Suppressor macrophage treated with lipopolysaccharide for 1 hour (primary cell): ENCODE measurements at regions not wholly inside any gene's neighbourhood (a gene's known extent, or its start where the extent isn't known, plus 50 kb on each side); places are given as distances from the start of the nearest gene placed in this dataset.
"Not testable (repeated sequence)": the region's sequence is repeated elsewhere in the genome, so short reads cannot be mapped to it uniquely, and the experiment has no call there.

Experiments used
- DNase-seq, 3 donors: peaks; one replicate each; pipeline ENCODE4 v3.0.0-alpha.2; 2020 to 2022

DNA sequence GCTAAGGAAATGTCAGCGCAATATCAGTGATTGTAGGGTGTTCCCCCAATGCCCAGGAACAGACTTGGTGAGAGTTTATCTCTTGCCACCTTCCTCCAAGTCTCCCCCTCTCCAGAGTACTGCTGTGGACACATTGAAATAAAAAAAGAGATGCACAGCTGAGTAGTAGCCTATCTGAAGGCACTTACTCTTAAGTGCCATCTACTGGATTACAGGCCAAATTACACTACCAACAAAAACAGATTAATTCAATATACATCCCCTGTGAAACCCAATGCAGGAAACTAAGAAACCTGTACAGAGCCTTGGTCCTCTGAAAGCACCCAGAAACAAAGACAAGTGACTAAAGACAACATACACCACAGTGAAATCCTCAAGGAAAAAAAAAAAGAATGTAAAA, 460.3 kb downstream of the ZIC3 start:
- peak in 1 of 3 donors; percentile 2 for DNase-seq

DNA sequence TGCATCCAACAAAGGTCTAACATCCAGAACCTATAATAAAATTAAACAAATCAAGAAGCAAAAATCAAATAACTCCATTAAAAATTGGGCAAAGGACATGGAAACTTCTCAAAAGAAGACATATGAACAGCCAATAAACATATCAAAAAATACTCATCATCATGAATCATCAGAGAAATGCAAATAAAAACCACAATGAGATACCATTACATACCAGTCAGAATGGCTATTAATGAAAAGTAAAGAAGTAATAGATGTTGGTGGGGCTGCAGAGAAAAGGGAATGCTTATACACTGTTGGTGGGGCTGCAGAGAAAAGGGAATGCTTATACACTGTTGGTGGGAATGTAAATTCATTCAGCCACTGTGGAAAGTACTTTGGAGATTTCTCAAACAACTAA, 465.8 kb downstream of the ZIC3 start:
- no peak for DNase-seq

DNA sequence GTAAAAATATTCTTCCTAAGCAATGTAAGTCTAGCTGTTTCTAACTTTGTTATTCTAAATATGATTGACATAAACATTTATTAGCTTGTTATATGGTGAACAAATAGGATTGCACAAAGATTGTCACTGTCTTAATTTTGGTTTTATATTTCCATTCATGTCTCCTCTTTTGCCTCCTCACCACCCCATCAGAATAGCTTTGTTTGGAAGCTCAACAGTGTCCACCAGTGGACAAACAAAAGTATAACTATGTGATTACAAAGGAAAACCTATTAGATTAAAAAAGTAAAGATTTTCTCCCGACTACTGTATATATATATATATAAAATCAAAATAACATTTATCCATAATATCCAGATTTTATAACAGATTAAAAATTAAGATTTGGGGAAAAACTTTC, 468.2 kb downstream of the ZIC3 start:
- DNase-seq, result no peak

DNA sequence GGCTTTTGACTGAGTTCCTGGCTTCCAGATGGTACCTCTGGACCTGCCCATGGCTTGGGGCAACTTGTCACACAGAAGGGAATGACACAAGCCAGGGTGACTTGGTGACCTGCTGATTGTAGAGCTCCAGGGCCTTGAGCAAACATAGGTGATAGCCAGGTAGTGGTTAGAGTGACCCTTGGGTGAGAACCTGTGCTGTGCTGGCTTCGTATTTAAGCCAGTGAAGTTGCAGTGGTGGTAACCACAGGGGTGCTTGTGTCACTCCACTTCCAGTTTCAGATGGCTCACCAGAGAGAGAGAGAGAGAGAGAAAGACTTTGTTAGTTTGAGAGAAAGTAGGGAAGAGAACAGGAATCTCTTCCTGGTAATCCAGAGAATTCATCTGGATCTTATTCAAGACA, 471.6 kb downstream of the ZIC3 start:
- no peak for DNase-seq

DNA sequence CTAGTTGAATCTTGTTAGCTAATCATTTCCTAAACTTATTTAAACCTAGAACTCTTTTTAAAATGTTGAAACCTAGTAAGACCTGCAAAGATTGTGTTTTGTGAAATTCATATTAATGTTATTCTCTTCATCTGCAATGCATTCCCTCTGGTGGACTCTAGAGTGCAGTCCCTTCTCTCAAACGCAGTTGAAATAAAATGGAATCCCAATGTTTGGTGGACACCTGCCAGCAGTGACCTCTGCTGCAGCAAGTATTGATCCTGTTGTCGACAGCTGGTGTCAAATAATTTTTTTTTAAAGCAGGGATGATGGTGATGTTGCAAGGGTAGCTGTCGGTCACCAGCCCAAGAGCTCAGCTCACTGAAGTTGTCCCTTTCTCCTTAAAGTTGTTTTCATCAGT, 492.0 kb downstream of the ZIC3 start:
- no peak for DNase-seq

DNA sequence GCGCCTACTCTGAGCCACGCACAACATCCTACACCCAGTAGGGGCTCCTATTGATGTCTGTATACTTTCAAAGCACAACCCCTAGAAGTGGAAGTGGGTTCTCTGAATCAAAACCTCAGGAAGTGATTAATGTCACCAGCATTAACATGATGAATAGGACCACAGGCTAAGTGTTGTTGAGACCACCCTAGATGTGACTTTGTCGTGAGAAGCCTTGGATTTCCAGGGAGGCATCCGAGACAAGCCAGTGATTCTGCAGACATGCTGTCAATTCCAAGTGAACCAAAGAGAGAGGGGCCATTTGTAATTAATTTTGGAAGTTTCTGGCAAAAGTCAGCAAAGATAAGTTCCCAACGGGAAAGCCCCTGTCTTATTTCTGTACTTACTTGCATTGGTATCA, 493.0 kb downstream of the ZIC3 start:
- DNase-seq, result no peak

DNA sequence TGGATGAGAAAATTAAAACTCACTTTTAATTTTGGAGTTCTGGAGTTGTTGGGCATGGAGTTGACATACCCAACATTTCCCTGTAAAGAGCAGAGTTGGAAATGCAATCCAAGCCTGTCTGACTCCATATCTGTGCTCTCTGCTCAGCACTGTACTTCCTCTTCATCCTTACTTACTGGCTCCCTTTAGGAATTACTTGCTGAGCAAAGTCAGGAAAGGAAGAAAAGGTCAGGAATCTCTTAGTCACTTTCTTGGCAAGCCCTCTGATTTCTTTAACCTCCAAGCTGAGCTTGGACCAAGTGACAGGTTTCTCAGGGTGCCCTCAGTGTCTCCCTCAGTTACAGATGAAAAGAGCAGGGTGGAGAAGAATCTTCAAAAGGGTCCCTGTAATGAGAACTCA, 501.5 kb downstream of the ZIC3 start:
- DNase-seq, result no peak

DNA sequence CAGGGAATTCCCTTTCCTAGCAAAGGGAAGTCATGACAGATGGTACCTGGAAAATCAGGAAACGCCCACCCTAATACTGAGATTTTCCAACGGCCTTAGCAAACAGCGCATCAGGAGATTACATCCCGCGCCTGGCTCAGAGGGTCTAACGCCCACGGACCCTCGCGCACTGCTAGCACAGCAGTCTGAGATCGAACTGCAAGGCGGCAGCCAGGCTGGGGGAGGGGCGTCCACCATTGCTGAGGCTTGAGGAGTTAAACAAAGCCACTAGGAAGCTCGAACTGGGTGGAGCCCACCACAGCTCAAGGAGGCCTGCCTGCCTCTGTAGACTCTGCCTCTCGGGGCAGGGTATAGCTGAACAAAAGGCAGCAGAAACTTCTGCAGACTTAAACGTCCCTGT, 507.7 kb downstream of the ZIC3 start:
- no peak for DNase-seq

DNA sequence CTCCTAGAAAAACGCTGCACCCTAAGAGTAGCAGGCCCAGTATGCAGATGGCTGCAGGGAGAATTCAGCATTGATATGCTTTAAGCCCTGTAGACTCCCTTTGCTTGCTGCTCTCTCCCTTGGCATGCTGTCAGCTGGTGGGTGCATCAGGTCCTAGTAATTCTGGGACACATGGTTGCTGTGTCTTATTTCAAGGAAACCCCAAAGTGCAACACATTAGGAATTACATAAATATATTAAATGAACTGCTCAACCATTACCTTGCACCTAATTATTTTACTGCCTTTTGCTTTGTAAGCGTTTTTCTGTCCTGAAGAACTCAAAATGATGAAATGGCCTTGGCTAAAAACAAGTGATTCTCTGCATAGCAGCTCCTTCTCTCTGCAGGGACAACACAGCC, 516.3 kb downstream of the ZIC3 start:
- DNase-seq, result no peak

DNA sequence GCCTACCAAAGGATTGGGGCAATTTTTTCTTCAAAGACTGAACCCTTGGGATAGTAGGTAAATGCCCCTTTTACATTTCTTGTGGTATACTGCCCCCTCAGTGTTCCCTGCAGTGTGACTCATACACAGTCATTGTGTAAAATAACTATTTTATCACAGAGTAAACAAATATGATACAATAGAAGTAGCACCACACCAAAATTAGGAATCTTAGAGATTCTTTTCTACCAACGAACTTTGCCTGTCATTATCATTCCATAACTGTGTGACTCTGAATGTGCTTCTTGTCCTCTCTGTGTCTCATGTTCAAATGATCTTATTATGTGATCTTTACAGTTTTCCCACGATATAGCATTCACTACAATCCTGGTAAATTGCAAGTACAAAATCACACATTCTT, 517.0 kb downstream of the ZIC3 start:
- no peak for DNase-seq

DNA sequence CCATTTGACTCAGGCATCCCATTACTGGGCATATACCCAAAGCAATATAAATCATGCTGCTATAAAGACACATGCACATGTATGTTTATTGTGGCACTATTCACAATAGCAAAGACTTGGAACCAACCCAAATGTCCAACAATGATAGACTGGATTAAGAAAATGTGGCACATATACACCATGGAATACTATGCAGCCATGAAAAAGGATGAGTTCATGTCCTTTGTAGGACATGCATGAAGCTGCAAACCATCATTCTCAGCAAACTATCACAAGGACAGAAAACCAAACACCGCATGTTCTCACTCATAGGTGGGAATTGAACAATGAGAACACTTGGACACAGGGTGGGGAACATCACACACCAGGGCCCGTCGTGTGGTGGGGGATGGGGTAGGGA, 545.0 kb downstream of the ZIC3 start:
- DNase-seq, result not testable (repeated sequence)

DNA sequence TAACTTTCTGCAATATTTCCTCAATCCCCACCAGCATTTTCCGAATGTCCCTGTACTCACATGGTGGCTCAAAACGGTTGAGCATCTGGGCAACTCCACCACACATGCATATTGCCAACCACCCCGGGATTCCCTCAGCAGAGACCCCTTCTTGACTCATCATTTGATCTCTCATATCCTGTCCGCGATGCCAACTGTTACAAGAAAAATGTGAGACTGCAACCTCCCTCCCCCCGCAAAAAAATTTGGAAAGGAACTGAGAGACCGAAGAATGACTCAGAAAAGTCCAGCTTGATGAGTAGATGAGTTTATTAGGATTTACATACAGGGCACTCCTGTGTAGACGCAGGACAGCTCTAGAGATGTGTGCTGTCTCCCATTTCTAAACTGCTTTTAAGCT, 561.4 kb downstream of the ZIC3 start:
- no peak for DNase-seq

DNA sequence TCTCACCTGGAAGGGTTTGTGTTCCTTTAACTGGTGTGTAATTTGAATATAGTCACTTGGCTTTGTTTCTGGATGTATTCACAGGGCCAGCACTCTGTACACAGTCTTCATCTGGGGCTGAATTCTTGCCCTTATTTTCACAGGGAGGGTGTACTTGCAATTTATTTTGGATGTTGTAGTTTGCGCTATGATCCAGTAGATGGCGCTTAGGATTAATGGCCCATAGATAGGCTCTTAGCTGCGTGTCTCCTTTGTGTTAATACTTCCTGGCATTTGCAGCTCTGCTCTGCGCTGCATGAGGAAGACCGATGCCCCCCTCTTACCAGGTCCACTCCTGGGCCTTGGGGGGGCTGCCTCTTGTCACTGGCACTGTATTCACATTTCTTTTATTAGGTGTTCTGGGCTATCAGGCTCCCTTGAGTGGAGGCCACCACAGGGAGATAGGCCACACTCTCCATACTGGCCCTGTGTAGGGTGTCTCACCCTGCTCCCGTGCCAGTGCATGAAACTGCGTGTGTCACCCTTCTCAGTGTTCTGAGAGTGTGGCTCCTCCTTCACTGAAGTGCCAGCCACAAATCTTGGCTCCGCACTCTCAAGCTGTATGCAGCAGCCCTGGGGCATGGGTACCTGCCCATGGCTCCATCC, 562.2 kb downstream of the ZIC3 start:
- peak; percentile 18 to 35 (median 29) for DNase-seq

DNA sequence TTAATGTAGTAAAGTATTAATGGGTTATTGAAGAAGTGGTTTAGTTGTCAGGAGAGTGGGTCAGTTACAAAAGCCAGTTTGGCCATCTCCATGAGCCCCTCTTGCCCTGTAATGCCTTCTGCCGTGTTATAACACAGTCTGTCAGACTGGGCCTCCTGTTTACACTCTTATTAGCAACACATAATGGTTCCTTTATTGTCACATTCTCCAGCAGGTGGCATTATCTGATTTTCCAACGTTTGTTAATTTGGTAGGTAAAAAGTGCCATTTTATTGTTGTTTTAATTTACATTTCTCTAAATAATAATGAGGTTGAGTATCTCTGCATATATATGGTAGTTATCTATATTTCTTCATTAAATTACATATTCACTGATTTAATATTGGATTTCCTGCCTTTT, 560.8 kb downstream of the FGF13 start:
- DNase-seq, result peak in 1 of 3 donors; percentile 0

DNA sequence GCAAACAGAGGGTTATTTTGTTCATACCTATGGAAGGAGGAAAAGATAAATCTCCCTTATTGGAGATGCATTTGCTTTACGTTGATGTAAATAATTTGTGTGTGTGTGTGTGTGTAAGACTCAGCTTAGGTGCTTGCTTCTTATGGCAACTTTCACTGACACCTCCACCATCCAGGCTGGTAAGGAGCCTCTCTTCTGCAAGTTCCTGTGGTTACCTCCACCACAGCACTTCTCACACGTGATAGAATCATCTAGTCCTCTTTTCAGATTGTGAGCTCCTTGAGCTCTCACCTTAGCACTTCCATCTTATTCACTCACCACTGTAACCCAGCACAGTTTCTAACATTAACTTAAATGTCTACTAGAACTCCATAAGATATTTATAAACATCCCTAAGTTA, 553.7 kb downstream of the FGF13 start:
- no peak for DNase-seq

DNA sequence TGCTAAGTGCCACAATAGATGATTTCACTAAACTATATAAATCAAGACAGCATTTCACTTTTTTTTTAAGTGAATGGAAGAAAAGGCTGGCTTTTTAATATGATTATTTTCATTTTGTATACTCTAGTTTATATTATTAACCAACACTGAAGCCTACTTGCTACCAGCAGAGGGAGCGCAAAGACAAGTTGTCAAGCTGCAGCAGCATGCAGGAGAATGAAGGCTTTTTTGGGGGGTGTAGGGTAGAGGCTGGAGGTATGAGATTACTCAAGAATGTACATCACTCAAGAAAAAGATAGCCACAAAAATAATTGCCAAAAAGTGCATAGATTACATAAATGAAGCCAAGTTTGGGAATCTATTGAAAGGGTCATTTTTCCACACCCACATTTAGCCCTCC, 519.5 kb downstream of the FGF13 start:
- peak in 1 of 3 donors; percentile 1 for DNase-seq

DNA sequence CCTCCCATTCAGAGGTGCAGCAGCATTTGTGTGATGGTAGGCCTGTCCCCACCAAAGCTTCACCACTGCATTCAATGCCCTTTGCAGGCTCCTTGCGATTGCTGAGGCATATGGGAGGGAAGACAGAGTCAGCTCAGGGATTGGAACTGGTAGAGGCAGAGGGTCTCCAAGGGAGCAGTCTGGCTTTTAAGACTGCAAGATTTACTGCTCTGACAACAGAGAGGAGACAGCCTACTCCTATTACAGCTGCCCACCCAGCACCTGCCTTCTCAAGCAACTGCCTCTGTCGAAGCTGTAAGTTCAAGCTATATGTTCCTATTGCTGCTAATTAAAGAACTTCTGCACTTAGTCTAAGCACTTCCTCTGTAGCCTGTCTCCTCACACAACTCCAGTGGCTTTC, 481.8 kb downstream of the FGF13 start:
- DNase-seq, result no peak

DNA sequence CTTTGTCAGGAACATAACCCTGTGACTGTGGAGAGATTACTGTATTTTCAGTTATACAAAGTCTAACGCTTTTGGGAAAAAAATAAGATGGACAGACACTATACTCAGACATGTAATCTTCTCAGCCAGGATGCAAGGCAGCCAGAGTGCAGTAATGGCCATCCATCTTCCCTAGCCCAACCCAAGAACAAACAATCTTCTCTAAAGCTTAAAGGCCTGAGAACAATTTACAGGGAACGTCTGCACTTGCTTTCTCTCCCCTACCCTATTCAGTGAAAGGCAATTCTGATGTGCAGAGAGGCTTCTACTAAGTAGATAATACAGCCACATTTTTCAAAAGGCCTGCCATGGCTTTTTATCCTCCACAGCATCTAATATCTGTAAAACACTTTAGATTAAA, 471.3 kb downstream of the FGF13 start:
- no peak for DNase-seq

DNA sequence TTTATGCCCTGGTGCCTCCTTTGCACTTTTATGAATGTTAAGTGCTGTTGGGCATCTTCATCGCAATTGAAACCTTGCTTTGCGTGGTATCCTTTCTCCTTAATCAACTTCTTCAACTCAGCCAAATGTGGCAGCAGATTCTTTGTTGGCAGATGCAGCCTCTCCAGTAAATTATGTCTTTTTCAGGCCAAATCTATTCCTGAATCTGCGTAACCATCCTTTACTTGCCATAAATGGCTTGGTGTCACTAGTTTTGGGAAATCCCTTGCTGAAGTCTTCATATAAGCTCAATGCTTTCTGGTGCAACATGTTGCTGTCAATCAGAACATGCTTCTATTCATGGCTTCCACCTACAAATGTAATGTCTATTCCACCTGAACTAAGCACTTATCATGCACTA, 457.5 kb downstream of the FGF13 start:
- no peak for DNase-seq

DNA sequence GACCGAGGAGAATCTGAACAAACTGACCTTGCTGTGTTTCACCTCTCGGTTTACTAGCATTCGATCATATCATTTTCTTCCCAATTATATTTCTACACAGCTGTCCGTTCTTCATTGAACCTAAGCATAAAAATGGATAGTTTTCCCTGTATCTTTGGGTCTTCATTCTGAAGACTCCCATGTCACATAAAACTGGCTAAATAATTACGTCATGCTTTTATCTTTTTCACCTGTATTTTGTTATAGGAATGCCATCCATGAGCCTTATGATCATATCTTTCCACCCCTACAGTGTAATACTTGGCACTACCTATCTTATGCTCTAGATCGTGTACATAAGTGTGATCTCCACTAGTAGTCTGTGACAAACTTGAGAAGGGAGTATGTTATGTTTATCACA, 456.1 kb downstream of the FGF13 start:
- no peak for DNase-seq

DNA sequence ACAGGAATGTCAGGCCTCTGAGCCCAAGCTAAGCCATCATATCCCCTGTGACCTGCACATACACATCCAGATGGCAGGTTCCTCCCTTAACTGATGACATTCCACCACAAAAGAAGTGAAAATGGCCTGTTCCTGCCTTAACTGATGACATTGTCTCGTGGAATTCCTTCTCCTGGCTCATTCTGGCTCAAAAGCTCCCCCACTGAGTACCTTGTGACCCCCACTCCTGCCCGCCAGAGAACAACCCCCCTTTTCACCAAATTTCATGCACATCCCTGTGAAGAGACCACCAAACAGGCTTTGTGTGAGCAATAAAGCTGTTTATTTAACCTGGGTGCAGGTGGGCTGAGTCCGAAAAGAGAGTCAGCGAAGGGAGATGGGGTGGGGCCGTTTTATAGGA, 447.4 kb downstream of the FGF13 start:
- not testable (repeated sequence) for DNase-seq

DNA sequence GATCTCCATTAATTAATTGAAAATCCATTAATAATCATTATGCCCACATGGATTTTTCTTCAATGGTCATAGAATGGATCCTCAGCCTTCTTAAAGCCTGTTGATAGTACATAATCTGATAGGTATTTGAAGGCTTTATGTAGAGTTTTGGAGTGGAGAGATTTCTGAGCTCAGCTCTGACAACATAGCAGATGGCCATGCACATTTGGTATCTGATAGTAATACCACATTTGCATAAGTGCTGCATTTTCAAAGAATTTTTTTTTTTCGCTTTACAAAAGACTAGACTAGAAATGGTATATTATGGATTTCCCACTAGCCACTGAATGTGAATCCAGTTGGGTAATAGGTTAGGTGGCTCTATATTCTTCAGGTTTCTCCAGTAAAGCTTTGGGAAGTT, 440.6 kb downstream of the FGF13 start:
- DNase-seq, result no peak

DNA sequence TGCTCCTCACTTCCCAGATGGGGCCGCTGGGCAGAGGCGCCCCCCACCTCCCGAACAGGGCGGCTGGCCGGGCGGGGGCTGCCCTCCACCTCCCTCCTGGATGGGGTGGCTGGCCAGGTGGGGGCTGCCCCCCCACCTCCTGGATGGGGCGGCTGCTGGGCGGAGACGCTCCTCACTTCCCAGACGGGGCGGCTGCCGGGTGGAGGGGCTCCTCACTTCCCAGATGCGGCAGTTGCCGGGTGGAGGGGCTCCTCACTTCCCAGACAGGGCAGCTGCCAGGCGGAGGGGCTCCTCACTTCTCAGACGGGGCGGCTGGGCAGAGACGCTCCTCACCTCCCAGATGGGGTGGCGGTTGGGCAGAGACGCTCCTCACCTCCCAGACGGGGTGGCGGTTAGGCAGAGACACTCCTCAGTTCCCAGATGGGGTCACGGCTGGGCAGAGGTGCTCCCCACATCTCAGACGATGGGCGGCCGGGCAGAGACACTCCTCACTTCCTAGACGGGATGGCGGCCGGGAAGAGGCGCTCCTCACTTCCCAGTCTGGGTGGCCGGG, 428.8 kb downstream of the FGF13 start:
- DNase-seq, result not testable (repeated sequence)

DNA sequence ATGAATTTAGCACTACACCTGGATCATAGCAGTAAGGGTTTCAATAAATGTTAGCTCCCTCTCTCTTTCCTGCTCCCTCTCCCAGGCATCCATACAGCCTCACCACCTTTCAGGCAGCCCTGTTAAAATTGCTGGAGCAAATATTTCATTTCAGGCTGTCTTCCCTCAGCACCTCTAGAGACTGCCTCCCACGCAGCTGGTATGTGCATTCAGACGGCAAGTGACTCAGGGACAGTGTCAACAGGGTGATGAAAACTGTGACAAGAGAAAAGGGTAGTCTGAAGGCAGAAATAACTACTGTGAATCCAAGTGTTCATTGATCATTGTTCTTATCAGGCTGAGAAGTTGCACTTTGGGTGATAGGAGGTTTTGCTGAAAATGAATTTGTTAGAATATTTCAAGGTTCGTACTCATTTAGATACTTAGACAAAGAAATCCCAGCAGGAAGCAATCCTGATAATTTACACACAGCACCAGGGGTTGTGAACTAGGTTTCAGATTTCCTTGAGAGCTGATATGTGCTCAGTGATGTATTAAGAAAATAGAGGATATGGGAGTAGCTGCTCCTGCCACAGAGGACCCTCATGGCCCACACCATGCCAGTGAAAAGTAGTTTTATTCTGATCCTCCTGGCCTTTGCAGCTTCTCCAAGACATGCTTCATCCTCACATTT, 424.2 kb downstream of the FGF13 start:
- no peak for DNase-seq

DNA sequence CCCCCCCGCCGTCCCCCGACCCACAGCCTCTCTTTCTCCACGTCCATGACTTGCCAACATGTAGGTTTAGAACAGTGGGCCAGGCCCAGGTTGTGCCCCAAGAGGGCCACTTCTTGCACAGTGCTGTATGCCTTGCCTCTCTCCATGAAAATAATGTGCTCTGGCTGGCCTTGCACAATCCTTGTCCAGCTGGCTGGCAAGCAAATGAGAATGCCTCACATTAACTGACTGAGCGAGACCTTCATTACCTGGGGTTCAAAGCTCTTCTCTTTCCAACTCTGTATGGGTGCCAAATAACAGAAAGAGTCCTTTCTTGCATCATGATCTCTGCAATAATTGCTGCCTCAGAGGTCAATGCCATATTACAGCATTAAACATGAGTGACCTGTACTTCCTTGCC, 416.6 kb downstream of the FGF13 start:
- DNase-seq, result no peak
